H9 (cell line): ENCODE measurements at regions not wholly inside any gene's neighbourhood (a gene's known extent, or its start where the extent isn't known, plus 50 kb on each side); places are given as distances from the start of the nearest gene placed in this dataset.

Experiments
- DNase-seq: peaks from one replicate; pipeline ENCODE4 v3.0.0-alpha.2; 2017
- H2AFZ ChIP-seq: one replicate; pipeline ENCODE4 v1.6.1; 2013; ENCODE audit warnings: mild to moderate bottlenecking, low read length, control low read depth, moderate library complexity
- H2AK5ac ChIP-seq: 2 replicates; pipeline ENCODE4 v1.6.1; 2013; ENCODE audit warnings: low read length, control low read depth, mixed read lengths; ENCODE audit not compliant: insufficient read length
- H2BK120ac ChIP-seq: one replicate; pipeline ENCODE4 v1.6.1; 2013; ENCODE audit warnings: low read depth, mild to moderate bottlenecking, low read length, control low read depth, inconsistent platforms; ENCODE audit not compliant: poor library complexity, severe bottlenecking
- H2BK12ac ChIP-seq: 2 replicates; pipeline ENCODE4 v1.6.1; 2013; ENCODE audit warnings: low read length, control low read depth, mixed read lengths, low read depth; ENCODE audit not compliant: insufficient read length
- H2BK15ac ChIP-seq: 2 replicates; pipeline ENCODE4 v1.6.1; 2013; ENCODE audit warnings: low read depth, low read length, control low read depth
- H2BK20ac ChIP-seq: one replicate; pipeline ENCODE4 v1.6.1; 2013; ENCODE audit warnings: low read depth, mild to moderate bottlenecking, low read length, control low read depth, inconsistent platforms; ENCODE audit not compliant: poor library complexity, severe bottlenecking
- H2BK5ac ChIP-seq: 2 replicates; pipeline ENCODE4 v1.6.1; 2013; ENCODE audit warnings: low read length, control low read depth, mixed read lengths; ENCODE audit not compliant: insufficient read length
- H3K14ac ChIP-seq: 2 replicates; pipeline ENCODE4 v1.6.1; 2013; ENCODE audit warnings: low read length, control low read depth; ENCODE audit not compliant: insufficient read depth
- H3K18ac ChIP-seq: 2 replicates; pipeline ENCODE4 v1.6.1; 2013; ENCODE audit warnings: low read depth, mild to moderate bottlenecking, mixed read lengths, low read length, control low read depth; ENCODE audit not compliant: insufficient read length
- H3K23ac ChIP-seq: 2 replicates; pipeline ENCODE4 v1.6.1; 2013; ENCODE audit warnings: low read length, control low read depth, mixed read lengths, low read depth; ENCODE audit not compliant: insufficient read length
- H3K23me2 ChIP-seq: 2 replicates; pipeline ENCODE4 v1.6.1; 2013; ENCODE audit warnings: low read depth, mild to moderate bottlenecking, mixed read lengths, low read length, control low read depth; ENCODE audit not compliant: insufficient read length, poor library complexity, severe bottlenecking
- H3K27ac ChIP-seq: 2 replicates; pipeline ENCODE4 v1.5.1; 2013; ENCODE audit warnings: low read length, control low read depth, mixed read lengths, low read depth; ENCODE audit not compliant: insufficient read length
- H3K27me3 ChIP-seq: 2 replicates; pipeline ENCODE4 v1.6.1; 2013; ENCODE audit warnings: low read length, control low read depth, inconsistent platforms; ENCODE audit not compliant: insufficient read depth
- H3K4ac ChIP-seq: 2 replicates; pipeline ENCODE4 v1.6.1; 2013; ENCODE audit warnings: low read depth, mild to moderate bottlenecking, control low read depth, inconsistent platforms, low read length, moderate library complexity
- H3K4me1 ChIP-seq: 2 replicates; pipeline ENCODE4 v1.6.1; 2013; ENCODE audit warnings: low read length, control low read depth, inconsistent platforms; ENCODE audit not compliant: insufficient read depth
- H3K4me2 ChIP-seq: 2 replicates; pipeline ENCODE4 v1.6.1; 2013; ENCODE audit warnings: low read length, control low read depth, mixed read lengths; ENCODE audit not compliant: insufficient read length, insufficient read depth
- H3K56ac ChIP-seq: 2 replicates; pipeline ENCODE4 v1.6.1; 2013; ENCODE audit warnings: low read depth, mild to moderate bottlenecking, mixed read lengths, low read length, control low read depth; ENCODE audit not compliant: insufficient read length
- H3K79me1 ChIP-seq: 2 replicates; pipeline ENCODE4 v1.6.1; 2013; ENCODE audit warnings: low read depth, mild to moderate bottlenecking, moderate library complexity, low read length, control low read depth, inconsistent platforms; ENCODE audit not compliant: insufficient read depth, poor library complexity, severe bottlenecking
- H3K79me2 ChIP-seq: 2 replicates; pipeline ENCODE4 v1.6.1; 2013; ENCODE audit warnings: low read length, control low read depth, inconsistent platforms; ENCODE audit not compliant: insufficient read depth
- H3K9ac ChIP-seq: 2 replicates; pipeline ENCODE4 v1.6.1; 2013; ENCODE audit warnings: low read length, control low read depth, mixed read lengths; ENCODE audit not compliant: insufficient read length; ENCODE audit errors: extremely low read depth
- H3K9me3 ChIP-seq: one replicate; pipeline ENCODE4 v1.6.1; 2013; ENCODE audit warnings: low read depth, low read length, inconsistent platforms; ENCODE audit not compliant: control insufficient read depth
- H3T11ph ChIP-seq: one replicate; pipeline ENCODE4 v1.6.1; 2013; ENCODE audit warnings: mild to moderate bottlenecking, low read length, control low read depth, inconsistent platforms
- H4K20me1 ChIP-seq: one replicate; pipeline ENCODE4 v1.6.1; 2013; ENCODE audit not compliant: control insufficient read depth, insufficient read length, insufficient read depth
- H4K5ac ChIP-seq: 2 replicates; pipeline ENCODE4 v1.6.1; 2013; ENCODE audit warnings: low read depth, mild to moderate bottlenecking, mixed read lengths, low read length, control low read depth; ENCODE audit not compliant: insufficient read length
- H4K8ac ChIP-seq: replicated peaks from 2 replicates; pipeline ENCODE4 v1.6.1; 2013; ENCODE audit warnings: low read length, control low read depth, mixed read lengths, low read depth; ENCODE audit not compliant: insufficient read length
- H4K91ac ChIP-seq: 2 replicates; pipeline ENCODE4 v1.6.1; 2013; ENCODE audit warnings: low read depth, mild to moderate bottlenecking, moderate library complexity, mixed read lengths, low read length, control low read depth; ENCODE audit not compliant: insufficient read length
- H3K27ac Mint-ChIP-seq, 3 experiments: 2 replicates in 2 of 3; 3 replicates in 1 of 3; pipeline ENCODE4 v1.8.0; 2020 to 2021; ENCODE audit warnings: mixed read lengths in 3 of 3, mild to moderate bottlenecking in 1 of 3, moderate library complexity in 1 of 3
- H3K27me3 Mint-ChIP-seq: 2 replicates; pipeline ENCODE4 v1.8.0; 2021; ENCODE audit warnings: low read depth, mild to moderate bottlenecking, moderate library complexity, mixed read lengths
- H3K36me3 Mint-ChIP-seq, 3 experiments: 2 replicates in 2 of 3; 3 replicates in 1 of 3; pipeline ENCODE4 v1.8.0; 2020 to 2021; ENCODE audit warnings: low read depth in 3 of 3, mixed read lengths in 3 of 3; ENCODE audit not compliant: insufficient read depth in 1 of 3
- H3K4me1 Mint-ChIP-seq, 2 experiments: 2 replicates each; pipeline ENCODE4 v1.8.0; 2020; ENCODE audit warnings: mixed read lengths in 2 of 2
- H3K4me3 Mint-ChIP-seq, 2 experiments: 2 replicates in 1 of 2; 3 replicates in 1 of 2; pipeline ENCODE4 v1.8.0; 2020 to 2021; ENCODE audit warnings: mild to moderate bottlenecking in 2 of 2, mixed read lengths in 2 of 2, moderate library complexity in 1 of 2
- H3K9me3 Mint-ChIP-seq, 2 experiments: 2 replicates in 1 of 2; 3 replicates in 1 of 2; pipeline ENCODE4 v1.8.0; 2020; ENCODE audit warnings: mild to moderate bottlenecking in 2 of 2, mixed read lengths in 2 of 2, moderate library complexity in 1 of 2
- TF ChIP-seq, protein P1 (sequence below): fragments of 200-600 bp; sonication (generic); conservative IDR thresholded peaks from 3 replicates; pipeline ENCODE4 v1.8.0; 2021; ENCODE audit warnings: antibody characterized with exemption, mild to moderate bottlenecking

DNA sequence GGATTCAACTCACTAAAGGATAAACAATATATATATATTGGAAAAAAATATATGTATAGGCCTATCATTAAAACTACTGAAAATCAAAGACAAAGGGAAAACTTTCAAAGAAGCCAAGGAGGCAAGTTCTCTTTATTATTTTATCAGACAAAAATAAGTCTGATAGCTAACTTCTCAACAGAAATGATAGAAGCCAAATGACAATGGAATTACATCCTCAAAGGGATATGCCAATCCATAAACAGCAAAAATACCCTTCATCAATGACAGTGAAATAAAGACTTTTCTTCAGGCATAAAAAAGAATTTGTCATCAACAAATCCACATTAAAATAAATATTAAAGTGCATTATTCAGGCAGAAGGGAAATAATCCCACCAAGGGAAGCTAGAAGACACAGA lies 393.4 kb downstream of the ZFHX3 start:
- Histone ChIP-seq H3K4me1 (no peaks in the 10 kb centered on the region; the same call in 1 of the 2 replicates), H3K9me3 (no peaks in the 10 kb centered on the region), H3K27me3 (no peaks in the 10 kb centered on the region), H4K8ac (no peak overlapping the region), H3K23ac (no peak overlapping the region), H4K20me1 (no peaks in the 10 kb centered on the region), H3K23me2 (no peaks in the 10 kb centered on the region), H3K9ac (no peak overlapping the region), H3K14ac (no peak overlapping the region), H4K91ac (no peak overlapping the region), H2AK5ac (no peak overlapping the region), H2BK20ac (no peak overlapping the region), H4K5ac (no peak overlapping the region), H3K27ac (no peak overlapping the region), H2BK120ac (no peak overlapping the region), H2AFZ (no peak overlapping the region), H3K18ac (no peak overlapping the region), H2BK5ac (no peak overlapping the region), H3K4ac (no peak overlapping the region), H3T11ph (no peak overlapping the region), H3K79me1 (peaks cover 2% of the 10 kb centered on the region), H3K4me2 (no peak overlapping the region), H3K79me2 (no peaks in the 10 kb centered on the region; the same call in 1 of the 2 replicates), H2BK15ac (no peak overlapping the region), H2BK12ac (no peak overlapping the region), H3K56ac (no peak overlapping the region)
- TF ChIP-seq, protein P1, sequence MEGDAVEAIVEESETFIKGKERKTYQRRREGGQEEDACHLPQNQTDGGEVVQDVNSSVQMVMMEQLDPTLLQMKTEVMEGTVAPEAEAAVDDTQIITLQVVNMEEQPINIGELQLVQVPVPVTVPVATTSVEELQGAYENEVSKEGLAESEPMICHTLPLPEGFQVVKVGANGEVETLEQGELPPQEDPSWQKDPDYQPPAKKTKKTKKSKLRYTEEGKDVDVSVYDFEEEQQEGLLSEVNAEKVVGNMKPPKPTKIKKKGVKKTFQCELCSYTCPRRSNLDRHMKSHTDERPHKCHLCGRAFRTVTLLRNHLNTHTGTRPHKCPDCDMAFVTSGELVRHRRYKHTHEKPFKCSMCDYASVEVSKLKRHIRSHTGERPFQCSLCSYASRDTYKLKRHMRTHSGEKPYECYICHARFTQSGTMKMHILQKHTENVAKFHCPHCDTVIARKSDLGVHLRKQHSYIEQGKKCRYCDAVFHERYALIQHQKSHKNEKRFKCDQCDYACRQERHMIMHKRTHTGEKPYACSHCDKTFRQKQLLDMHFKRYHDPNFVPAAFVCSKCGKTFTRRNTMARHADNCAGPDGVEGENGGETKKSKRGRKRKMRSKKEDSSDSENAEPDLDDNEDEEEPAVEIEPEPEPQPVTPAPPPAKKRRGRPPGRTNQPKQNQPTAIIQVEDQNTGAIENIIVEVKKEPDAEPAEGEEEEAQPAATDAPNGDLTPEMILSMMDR, result no peak
- peaks cover 3% of the 10 kb centered on the region in 2 experiments for H3K4me1 Mint-ChIP-seq
- H3K9me3 Mint-ChIP-seq, result peaks cover 6 to 12% of the 10 kb centered on the region in 2 experiments; a peak in 4 of 5 replicates
- no peak overlapping the region for H3K27ac Mint-ChIP-seq
- peaks cover 0 to 13% (median 10%) of the 10 kb centered on the region in 3 experiments; a peak in 5 of 7 replicates for H3K36me3 Mint-ChIP-seq
- no peaks in the 10 kb centered on the region; the same call in 1 of the 2 replicates for H3K27me3 Mint-ChIP-seq
- H3K4me3 Mint-ChIP-seq, result no peak overlapping the region
- no peak for DNase-seq
